Natural killer cell (primary cell): ENCODE measurements at regions not wholly inside any gene's neighbourhood (a gene's known extent, or its start where the extent isn't known, plus 50 kb on each side); places are given as distances from the start of the nearest gene placed in this dataset.

Source experiments
- ATAC-seq, 3 donors: fragments of 150-1000 bp in 2 of 3; fragments of 200-7000 bp in 1 of 3; cut with Tn5 transposase; 1 replicate in 1 of 3; 2 replicates in 2 of 3; pipeline ENCODE4 v1.10.0; 2021; ENCODE audit warnings: mild to moderate bottlenecking in 2 of 3, moderate library complexity in 2 of 3
- DNase-seq, 2 donors: peaks; one replicate each; pipeline versions ENCODE4 v3.0.0 to v3.0.0-alpha.2; 2013 to 2021; ENCODE audit warnings: mixed read lengths in 1 of 2
- H3K27ac ChIP-seq: one replicate; pipeline ENCODE4 v1.5.1; 2013; ENCODE audit warnings: mild to moderate bottlenecking, low read length
- H3K27me3 ChIP-seq: one replicate; pipeline ENCODE4 v1.6.1; 2013; ENCODE audit warnings: low read length; ENCODE audit not compliant: control insufficient read depth, insufficient read depth
- H3K36me3 ChIP-seq: one replicate; pipeline ENCODE4 v1.6.1; 2013; ENCODE audit warnings: low read length; ENCODE audit not compliant: control insufficient read depth, insufficient read depth
- H3K4me1 ChIP-seq: one replicate; pipeline ENCODE4 v1.6.1; 2013; ENCODE audit warnings: low read length; ENCODE audit not compliant: control insufficient read depth, insufficient read depth
- H3K4me3 ChIP-seq: one replicate; pipeline ENCODE4 v1.5.1; 2013; ENCODE audit warnings: low read length
- H3K9me3 ChIP-seq: one replicate; pipeline ENCODE4 v1.6.1; 2013; ENCODE audit warnings: low read length; ENCODE audit not compliant: control insufficient read depth, insufficient read depth
- H3K27ac Mint-ChIP-seq, 2 donors: one replicate each; pipeline ENCODE4 v1.8.0; 2022; ENCODE audit warnings: mild to moderate bottlenecking in 2 of 2, mixed read lengths in 2 of 2, moderate library complexity in 1 of 2
- H3K27me3 Mint-ChIP-seq, 2 donors: one replicate each; pipeline ENCODE4 v1.8.0; 2022; ENCODE audit warnings: low read depth in 2 of 2, mixed read lengths in 2 of 2
- H3K36me3 Mint-ChIP-seq: one replicate; pipeline ENCODE4 v1.8.0; 2022; ENCODE audit warnings: mixed read lengths
- H3K4me1 Mint-ChIP-seq, 2 donors: one replicate each; pipeline ENCODE4 v1.8.0; 2022; ENCODE audit warnings: mixed read lengths in 2 of 2
- H3K4me3 Mint-ChIP-seq: one replicate; pipeline ENCODE4 v1.8.0; 2022; ENCODE audit warnings: mild to moderate bottlenecking, moderate library complexity, mixed read lengths
- H3K9me3 Mint-ChIP-seq, 2 donors: one replicate each; pipeline ENCODE4 v1.8.0; 2022; ENCODE audit warnings: mixed read lengths in 2 of 2
- CTCF ChIP-seq: fragments of 200-600 bp; IDR thresholded peaks from one replicate; pipeline ENCODE4 v1.8.0; 2022; ENCODE audit warnings: antibody characterized with exemption
- WGBS: methylation state at CpG from one replicate; pipeline ENCODE4 v1.1.7; 2013; ENCODE audit warnings: missing lambda C conversion rate; ENCODE audit not compliant: insufficient coverage; 5-methylcytosine and 5-hydroxymethylcytosine counted together
- intact Hi-C: fragments of 100-400 bp; cut with micrococcal nuclease; formaldehyde crosslinking; loops from one replicate; pipeline ENCODE4 v1.14.2; 2022

DNA sequence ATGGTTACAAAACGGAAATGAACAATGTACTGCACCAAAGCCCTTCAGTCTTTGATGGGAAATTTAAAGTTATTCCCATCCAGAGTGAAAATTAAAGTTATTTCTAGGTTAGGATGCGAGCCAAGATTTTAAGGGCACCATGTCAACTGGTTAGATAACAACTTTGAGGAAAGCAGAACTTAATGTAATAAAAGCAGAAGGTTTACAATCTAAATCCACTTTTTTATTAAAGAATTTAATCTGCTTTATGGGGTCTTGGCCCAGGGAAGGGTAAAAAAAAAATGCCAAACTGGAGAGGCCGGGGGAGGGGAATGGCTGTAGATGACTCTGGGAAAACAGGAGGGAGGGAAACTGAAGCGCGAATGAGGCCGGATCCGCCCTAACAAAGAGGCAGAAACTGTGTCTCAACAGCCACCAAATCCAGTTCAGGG, 108.2 kb upstream of the ATF7IP start:
- DNase-seq (no peak), ATAC-seq (no peak)
- H3K4me3 ChIP-seq, result no peak overlapping the region
- WGBS, result 15% methylated on average over 7 of the region's 7 CpGs
- H3K9me3 Mint-ChIP-seq, result no peaks in the 10 kb centered on the region
- H3K9me3 ChIP-seq, result no peaks in the 10 kb centered on the region
- peak overlapping the region; percentile 93 for H3K27ac ChIP-seq
- H3K4me3 Mint-ChIP-seq, result peak overlapping the region; percentile 87
- no peaks in the 10 kb centered on the region for H3K27me3 ChIP-seq
- no peaks in the 10 kb centered on the region for H3K36me3 Mint-ChIP-seq
- peaks cover 39% of the 10 kb centered on the region for H3K4me1 ChIP-seq
- peaks cover 46 to 50% of the 10 kb centered on the region in 2 donors for H3K4me1 Mint-ChIP-seq
- no peaks in the 10 kb centered on the region for H3K27me3 Mint-ChIP-seq
- no peak for TF ChIP-seq CTCF
- H3K36me3 ChIP-seq, result no peaks in the 10 kb centered on the region
- intact Hi-C loops, result loop anchor here (1.0 to 5.0 kb wide), 4 partner anchors 137 to 1530 kb away; partner anchors contain the start of gene EPS8
- peak overlapping the region; percentile 95 to 96 for H3K27ac Mint-ChIP-seq

DNA sequence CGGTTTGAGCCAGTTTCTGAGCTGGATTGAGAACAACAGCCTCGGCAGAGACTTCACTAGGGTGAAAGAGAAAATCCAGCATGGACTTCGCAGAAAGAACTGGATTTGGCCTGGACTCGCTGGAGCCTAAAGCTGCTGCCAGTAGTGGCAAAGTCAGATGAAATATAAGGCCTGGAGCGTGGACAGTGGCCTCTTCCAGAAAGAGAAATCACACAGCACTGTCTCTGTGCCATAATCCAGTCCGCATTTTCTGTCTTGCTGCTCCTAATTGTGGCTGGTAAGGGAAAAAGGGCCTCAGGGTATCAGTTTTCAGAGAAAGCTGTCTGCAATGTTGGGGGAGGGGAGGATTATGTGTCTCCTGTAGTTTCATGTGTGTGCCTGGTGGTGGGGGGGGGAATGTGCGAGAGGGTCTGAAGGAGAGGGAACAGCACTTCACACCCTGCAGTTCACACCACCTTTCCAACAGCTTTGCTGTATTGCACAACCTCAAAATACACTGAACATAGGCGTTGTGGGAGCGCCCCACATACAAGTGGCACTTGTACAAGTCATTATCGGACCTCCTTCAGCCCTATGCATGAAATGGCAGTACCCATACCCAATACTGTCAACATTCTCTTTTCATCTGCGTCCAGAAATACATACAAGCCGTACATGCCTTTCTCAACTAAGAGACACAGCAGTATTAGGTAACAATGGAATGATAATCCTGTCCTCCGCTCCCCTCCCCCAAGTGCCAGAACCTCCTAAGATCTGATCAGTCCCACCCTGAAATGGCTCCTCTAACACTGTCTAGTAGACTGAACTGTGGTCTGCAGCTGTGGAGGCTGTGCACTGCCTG, 107.5 kb upstream of the ATF7IP start:
- H3K36me3 Mint-ChIP-seq, result no peaks in the 10 kb centered on the region
- DNase-seq (peak; percentile 83 to 89), ATAC-seq (peak; percentile 62 to 79 (median 75))
- peak overlapping the region; percentile 87 for H3K4me3 Mint-ChIP-seq
- WGBS, result 37% methylated on average over 12 of the region's 13 CpGs
- Histone ChIP-seq H3K36me3 (no peaks in the 10 kb centered on the region), H3K4me1 (peaks cover 39% of the 10 kb centered on the region), H3K27me3 (no peaks in the 10 kb centered on the region), H3K9me3 (no peaks in the 10 kb centered on the region), H3K27ac (peak overlapping the region; percentile 93), H3K4me3 (no peak overlapping the region)
- H3K4me1 Mint-ChIP-seq, result peaks cover 46 to 50% of the 10 kb centered on the region in 2 donors
- H3K27ac Mint-ChIP-seq, result peak overlapping the region; percentile 95 to 96
- no peaks in the 10 kb centered on the region for H3K9me3 Mint-ChIP-seq
- TF ChIP-seq CTCF, result no peak
- intact Hi-C loops, result loop anchor here (1.0 to 5.0 kb wide), 4 partner anchors 136 to 1529 kb away; partner anchors contain the start of gene EPS8
- no peaks in the 10 kb centered on the region for H3K27me3 Mint-ChIP-seq

GRCh38 chr12:14258575-14258940, 106.9 kb upstream of the ATF7IP start:
- no peak for DNase-seq
- Histone ChIP-seq H3K27ac (peak overlapping the region; percentile 93), H3K4me1 (peaks cover 39% of the 10 kb centered on the region), H3K9me3 (no peaks in the 10 kb centered on the region), H3K27me3 (no peaks in the 10 kb centered on the region), H3K4me3 (no peak overlapping the region), H3K36me3 (no peaks in the 10 kb centered on the region)
- intact Hi-C loops, result loop anchor here (5.0 kb wide), 2 partner anchors 699 to 1529 kb away; partner anchors contain the start of gene EPS8
- Mint-ChIP-seq H3K27me3 (no peaks in the 10 kb centered on the region), H3K4me3 (no peak overlapping the region), H3K36me3 (no peaks in the 10 kb centered on the region), H3K9me3 (no peaks in the 10 kb centered on the region), H3K4me1 (peaks cover 46 to 50% of the 10 kb centered on the region in 2 donors), H3K27ac (peak overlapping the region; percentile 95 to 96)
- ATAC-seq, result no peak
- WGBS, result 98% methylated on average over 3 of the region's 4 CpGs
- no peak for TF ChIP-seq CTCF
